K562 (cell line): ENCODE measurements at regions not wholly inside any gene's neighbourhood (a gene's known extent, or its start where the extent isn't known, plus 50 kb on each side); places are given as distances from the start of the nearest gene placed in this dataset.

Source experiments
- ATAC-seq: fragments of 200-7000 bp; cut with Tn5 transposase; 3 replicates; pipeline ENCODE4 v1.9.1; 2020; ENCODE audit warnings: moderate library complexity
- BruUV-seq: library from RNA; stranded (reverse); fragments of 400-500 nt; replicated peaks from 2 replicates; lab custom pipeline; 2021; lab: Mats Ljungman, UMichigan
- CTCF ChIA-PET: fragments of 300-600 bp; formaldehyde crosslinking; extraction: SDS; loops from one replicate; lab custom pipeline; 2021; ENCODE audit warnings: low intra/inter-chr PET ratio; lab: Yijun Ruan, JAX
- POLR2A ChIA-PET: fragments of 300-600, 350-650 bp; sonication (Branson Sonifier 250); formaldehyde crosslinking; extraction: SDS; loops from one replicate; lab custom pipeline; 2021; ENCODE audit warnings: antibody characterized with exemption, inconsistent platforms; lab: Yijun Ruan, JAX
- DNase-seq, 4 experiments: peaks; one replicate each; pipeline versions ENCODE4 v3.0.0 to v3.0.0-alpha.2; 2011 to 2018; ENCODE audit warnings: low spot score in 3 of 4, mixed read lengths in 3 of 4; ENCODE audit errors: extremely low read depth in 1 of 4
- FAIRE-seq: peaks from 2 replicates; lab custom pipeline; 2011; peaks lifted over from hg19 to GRCh38; lab: Jason Lieb, UNC
- H2AFZ ChIP-seq: 2 replicates; pipeline ENCODE4 v1.6.0; 2011; ENCODE audit warnings: low read depth, low read length, control low read depth, inconsistent platforms
- H3K27ac ChIP-seq: fragments of 200-600 bp; 3 replicates; pipeline ENCODE4 v1.8.0; 2011; ENCODE audit warnings: low read depth, mild to moderate bottlenecking, control low read depth, inconsistent platforms, low read length, moderate library complexity, mixed read lengths; ENCODE audit errors: extremely low read depth
- H3K27me3 ChIP-seq, 2 experiments: fragments of 300-600 bp in 1 of 2; 2 replicates in 1 of 2; 3 replicates in 1 of 2; pipeline versions ENCODE4 v1.6.0 to v1.8.0; 2011; ENCODE audit warnings: inconsistent platforms in 2 of 2, low read length in 2 of 2, mild to moderate bottlenecking in 1 of 2, mixed read lengths in 1 of 2, moderate library complexity in 1 of 2; ENCODE audit not compliant: control insufficient read depth in 2 of 2, insufficient read depth in 2 of 2
- H3K36me3 ChIP-seq: fragments of 300-600 bp; 3 replicates; pipeline ENCODE4 v1.8.0; 2011; ENCODE audit warnings: mild to moderate bottlenecking, low read length, inconsistent platforms; ENCODE audit not compliant: control insufficient read depth, insufficient read depth
- H3K4me1 ChIP-seq, 2 experiments: fragments of 200-600 bp in 1 of 2; replicated peaks in 1 of 2; 2 replicates in 1 of 2; 3 replicates in 1 of 2; pipeline versions ENCODE4 v1.5.1 to v1.8.0; 2011; ENCODE audit warnings: inconsistent platforms in 2 of 2, low read length in 2 of 2, mild to moderate bottlenecking in 1 of 2, mixed read lengths in 1 of 2, moderate library complexity in 1 of 2; ENCODE audit not compliant: control insufficient read depth in 2 of 2, insufficient read depth in 2 of 2
- H3K4me2 ChIP-seq: 2 replicates; pipeline ENCODE4 v1.6.1; 2011; ENCODE audit warnings: low read length, control low read depth, inconsistent platforms, mixed read lengths; ENCODE audit not compliant: insufficient read depth
- H3K4me3 ChIP-seq: fragments of 200-600 bp; sonication (generic), shearing (Covaris generic); 2 replicates; pipeline ENCODE4 v1.5.1; 2016; ENCODE audit warnings: control low read depth, inconsistent platforms
- H3K79me2 ChIP-seq: fragments of 200-600 bp; 3 replicates; pipeline ENCODE4 v1.8.0; 2011; ENCODE audit warnings: low read length, inconsistent platforms; ENCODE audit not compliant: control insufficient read depth, insufficient read depth
- H3K9ac ChIP-seq, 2 experiments: 2 replicates each; pipeline versions ENCODE4 v1.6.0 to v1.6.1; 2011; ENCODE audit warnings: low read depth in 2 of 2, low read length in 2 of 2, control low read depth in 1 of 2, inconsistent platforms in 1 of 2, mild to moderate bottlenecking in 1 of 2, mixed read lengths in 1 of 2; ENCODE audit not compliant: insufficient read depth in 1 of 2
- H3K9me1 ChIP-seq: one replicate; pipeline ENCODE4 v1.6.0; 2011; ENCODE audit warnings: inconsistent platforms, mild to moderate bottlenecking, low read length, moderate library complexity; ENCODE audit not compliant: control insufficient read depth, insufficient read depth
- H3K9me3 ChIP-seq: replicated peaks from 2 replicates; pipeline ENCODE4 v1.5.1; 2011; ENCODE audit warnings: low read depth, low read length, inconsistent platforms; ENCODE audit not compliant: control insufficient read depth, insufficient read depth
- H4K20me1 ChIP-seq: replicated peaks from 2 replicates; pipeline ENCODE4 v1.6.1; 2011; ENCODE audit warnings: low read length, inconsistent platforms, mixed read lengths; ENCODE audit not compliant: control insufficient read depth, insufficient read depth
- CAMTA2 ChIP-seq: fragments of 250-450 bp; sonication (Bioruptor Pico); conservative IDR thresholded peaks from 2 replicates; pipeline ENCODE4 v1.5.1; 2022
- HDAC3 ChIP-seq: fragments of 450-650 bp; IDR thresholded peaks from 2 replicates; pipeline ENCODE4 v1.6.1; 2018; ENCODE audit warnings: borderline replicate concordance, mild to moderate bottlenecking, moderate library complexity; ENCODE audit not compliant: partially characterized antibody
- MAFG ChIP-seq: fragments of 450-650 bp; conservative IDR thresholded peaks from 2 replicates; pipeline ENCODE4 v1.6.1; 2016; ENCODE audit warnings: missing genetic modification characterization, missing compliant biosample characterization
- MTF1 ChIP-seq: fragments of 250-450 bp; sonication (Bioruptor Pico); IDR thresholded peaks from 2 replicates; pipeline ENCODE4 v1.9.0; 2021; ENCODE audit warnings: moderate library complexity, mild to moderate bottlenecking, inconsistent platforms, borderline replicate concordance
- NFRKB ChIP-seq: fragments of 450-650 bp; IDR thresholded peaks from 2 replicates; pipeline ENCODE4 v1.6.1; 2016; ENCODE audit warnings: low read depth
- PPARD ChIP-seq: fragments of 250-450 bp; sonication (Bioruptor Pico); IDR thresholded peaks from 2 replicates; pipeline ENCODE4 v1.8.0; 2022; ENCODE audit warnings: inconsistent platforms, mild to moderate bottlenecking, moderate library complexity
- PTTG1 ChIP-seq: fragments of 450-650 bp; IDR thresholded peaks from 2 replicates; pipeline ENCODE4 v1.6.1; 2016; ENCODE audit warnings: low read depth, mild to moderate bottlenecking, missing genetic modification characterization, missing compliant biosample characterization
- TOE1 ChIP-seq, 2 experiments: fragments of 450-650 bp in 1 of 2; sonication (generic) in 1 of 2; formaldehyde crosslinking in 1 of 2; IDR thresholded peaks; 2 replicates each; pipeline versions ENCODE4 v1.7.1 to v1.8.0; 2016 to 2022; ENCODE audit warnings: borderline replicate concordance in 2 of 2, mild to moderate bottlenecking in 2 of 2, antibody characterized with exemption in 1 of 2, inconsistent platforms in 1 of 2, low read depth in 1 of 2, missing genetic modification reagents in 1 of 2, moderate library complexity in 1 of 2
- YY1 ChIP-seq, 3 experiments: IDR thresholded peaks; 2 replicates each; pipeline ENCODE4 v1.6.1; 2011; ENCODE audit warnings: low read length in 2 of 3, mild to moderate bottlenecking in 2 of 3, moderate library complexity in 2 of 3, borderline replicate concordance in 1 of 3, control low read depth in 1 of 3, low read depth in 1 of 3; ENCODE audit not compliant: insufficient read depth in 3 of 3, insufficient replicate concordance in 2 of 3, control insufficient read depth in 1 of 3, insufficient read length in 1 of 3; ENCODE audit errors: extremely low read depth in 1 of 3
- ZNF311 ChIP-seq: fragments of 250-450 bp; sonication (Bioruptor Pico); IDR thresholded peaks from 2 replicates; pipeline ENCODE4 v1.4.0; 2020; ENCODE audit warnings: mild to moderate bottlenecking, moderate library complexity
- WGBS: fragments of 100-300 bp; shearing (Covaris generic); methylation state at CpG from one replicate; pipeline ENCODE4 v1.1.6; 2016; ENCODE audit warnings: low coverage, mixed read lengths; ENCODE audit not compliant: insufficient coverage; ENCODE audit errors: missing lambda C conversion rate; 5-methylcytosine and 5-hydroxymethylcytosine counted together
- in situ Hi-C: fragments of 300-500 bp; cut with MboI; formaldehyde crosslinking; loops from 4 replicates; pipeline ENCODE4 v1.15.0; 2018; ENCODE audit warnings: inconsistent platforms, mixed read lengths
- intact Hi-C: fragments of 100-400 bp; cut with micrococcal nuclease; formaldehyde crosslinking; loops from 2 replicates; pipeline ENCODE4 v1.14.2; 2022
- TF ChIP-seq, protein P1 (sequence below): fragments of 450-650 bp; formaldehyde crosslinking; IDR thresholded peaks from 2 replicates; pipeline ENCODE4 v1.4.0; 2022; ENCODE audit warnings: mild to moderate bottlenecking, moderate library complexity
- TF ChIP-seq, protein P2 (sequence below): sonication (generic); formaldehyde crosslinking; IDR thresholded peaks from 2 replicates; pipeline ENCODE4 v1.8.0; 2022; ENCODE audit warnings: mild to moderate bottlenecking, missing genetic modification reagents

DNA sequence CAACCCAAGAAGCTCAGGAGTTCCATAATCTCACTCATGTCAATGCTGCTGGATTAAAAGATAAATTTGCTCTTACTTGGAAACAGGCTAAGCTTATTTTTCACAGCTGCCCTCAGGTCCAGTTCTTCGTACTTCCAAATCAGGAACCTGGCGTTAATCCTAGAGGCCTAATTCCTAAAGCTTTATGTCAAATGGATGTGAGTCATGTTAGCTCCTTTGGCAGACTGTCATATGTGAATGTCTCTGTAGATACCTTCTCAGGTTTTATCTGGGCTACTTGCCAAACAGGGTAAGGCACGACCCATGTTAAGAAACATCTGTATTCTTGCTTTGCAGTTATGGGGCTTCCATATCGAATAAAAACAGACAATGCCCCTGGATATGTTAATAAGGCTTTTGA is 504.6 kb downstream of the ALG10 start:
- ATAC-seq, result no peak
- Histone ChIP-seq H3K27me3 (no peaks in the 10 kb centered on the region), H2AFZ (no peak overlapping the region), H3K79me2 (no peaks in the 10 kb centered on the region), H3K4me3 (no peak overlapping the region), H3K4me1 (no peaks in the 10 kb centered on the region), H3K4me2 (no peak overlapping the region), H3K9me1 (no peaks in the 10 kb centered on the region), H3K9ac (no peak overlapping the region), H4K20me1 (no peaks in the 10 kb centered on the region), H3K36me3 (no peaks in the 10 kb centered on the region), H3K27ac (no peak overlapping the region), H3K9me3 (no peaks in the 10 kb centered on the region)
- DNase-seq, result no peak
- intact Hi-C loops (no loop called here), in situ Hi-C loops (no loop called here)
- CTCF ChIA-PET, result no interaction called here
- 0% methylated on average over 4 of the region's 4 CpGs for WGBS
- BruUV-seq, result no TSS peak
- POLR2A ChIA-PET, result no interaction called here
- no peak for FAIRE-seq
- TF ChIP-seq, protein P1, sequence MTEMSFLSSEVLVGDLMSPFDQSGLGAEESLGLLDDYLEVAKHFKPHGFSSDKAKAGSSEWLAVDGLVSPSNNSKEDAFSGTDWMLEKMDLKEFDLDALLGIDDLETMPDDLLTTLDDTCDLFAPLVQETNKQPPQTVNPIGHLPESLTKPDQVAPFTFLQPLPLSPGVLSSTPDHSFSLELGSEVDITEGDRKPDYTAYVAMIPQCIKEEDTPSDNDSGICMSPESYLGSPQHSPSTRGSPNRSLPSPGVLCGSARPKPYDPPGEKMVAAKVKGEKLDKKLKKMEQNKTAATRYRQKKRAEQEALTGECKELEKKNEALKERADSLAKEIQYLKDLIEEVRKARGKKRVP (CRISPR knock-in tag), result no peak
- TF ChIP-seq HDAC3, result no peak
- TF ChIP-seq NFRKB, result no peak
- no peak for TF ChIP-seq CAMTA2 (CRISPR knock-in tag)
- no peak for TF ChIP-seq MAFG
- TF ChIP-seq TOE1 (IDR thresholded peaks at IDR 0.05; ENCODE audit: borderline replicate concordance), result no peak
- TF ChIP-seq TOE1 (CRISPR knock-in tag; IDR thresholded peaks at IDR 0.05; ENCODE audit: borderline replicate concordance, low read depth), result no peak
- TF ChIP-seq, protein P2, sequence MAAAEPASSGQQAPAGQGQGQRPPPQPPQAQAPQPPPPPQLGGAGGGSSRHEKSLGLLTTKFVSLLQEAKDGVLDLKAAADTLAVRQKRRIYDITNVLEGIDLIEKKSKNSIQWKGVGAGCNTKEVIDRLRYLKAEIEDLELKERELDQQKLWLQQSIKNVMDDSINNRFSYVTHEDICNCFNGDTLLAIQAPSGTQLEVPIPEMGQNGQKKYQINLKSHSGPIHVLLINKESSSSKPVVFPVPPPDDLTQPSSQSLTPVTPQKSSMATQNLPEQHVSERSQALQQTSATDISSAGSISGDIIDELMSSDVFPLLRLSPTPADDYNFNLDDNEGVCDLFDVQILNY (CRISPR knock-in tag), result no peak
- TF ChIP-seq PPARD, result no peak
- no peak for TF ChIP-seq YY1 (IDR thresholded peaks at IDR 0.05; ENCODE audit: borderline replicate concordance in 1 of 3, control insufficient read depth in 1 of 3, extremely low read depth in 1 of 3, insufficient read depth in 3 of 3, insufficient read length in 1 of 3, insufficient replicate concordance in 2 of 3, low read depth in 1 of 3, low read length in 2 of 3)
- no peak for TF ChIP-seq ZNF311
- TF ChIP-seq MTF1 (CRISPR knock-in tag), result no peak
- no peak for TF ChIP-seq PTTG1 (tag)
